GM19395 (cell line): ENCODE measurements at regions not wholly inside any gene's neighbourhood (a gene's known extent, or its start where the extent isn't known, plus 50 kb on each side); places are given as distances from the start of the nearest gene placed in this dataset.

ENCODE experiments used
- ATAC-seq: cut with Tn5 transposase; IDR thresholded peaks from one replicate; pipeline ENCODE4 v1.9.1; 2021; ENCODE audit warnings: mild to moderate bottlenecking, moderate library complexity; ENCODE audit not compliant: unreplicated experiment

DNA sequence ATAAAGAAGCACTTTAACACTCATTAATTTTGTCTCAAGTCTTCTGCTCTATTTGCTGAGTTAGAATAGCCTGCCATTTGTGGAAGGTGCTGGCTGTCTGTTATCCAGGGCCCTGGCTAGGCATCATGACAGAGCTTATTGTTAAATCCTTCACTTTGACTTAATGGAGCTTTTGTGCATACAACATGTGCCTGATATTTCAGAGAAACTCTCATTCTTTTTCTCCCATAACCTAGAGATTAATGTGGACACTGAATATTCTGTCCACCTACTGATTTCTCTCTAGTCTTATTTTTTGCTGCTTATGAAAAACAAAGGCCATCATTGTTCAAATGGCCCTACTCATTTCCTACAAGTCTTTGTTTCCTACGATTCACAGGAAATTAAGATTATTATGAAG, 383.1 kb upstream of the HTR2A start:
- no peak for ATAC-seq

DNA sequence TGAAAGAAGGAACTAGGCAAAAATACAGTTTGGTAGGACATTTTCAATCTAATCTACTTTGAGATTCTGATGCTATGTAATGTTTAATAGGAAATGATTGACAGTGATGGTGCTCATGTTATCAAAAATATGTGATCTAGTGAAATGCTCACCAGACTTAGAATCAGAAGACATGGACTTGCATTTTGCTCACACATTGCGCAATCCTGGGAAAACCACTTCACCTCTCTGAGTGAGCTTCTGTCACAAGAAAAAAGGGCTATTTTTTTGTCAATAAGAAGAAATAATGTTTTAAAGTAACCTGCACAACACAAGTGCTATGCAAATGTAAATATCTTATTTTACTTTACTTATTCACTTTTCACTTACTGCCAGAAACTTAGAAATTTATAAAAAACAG, 380.9 kb upstream of the HTR2A start:
- no peak for ATAC-seq

DNA sequence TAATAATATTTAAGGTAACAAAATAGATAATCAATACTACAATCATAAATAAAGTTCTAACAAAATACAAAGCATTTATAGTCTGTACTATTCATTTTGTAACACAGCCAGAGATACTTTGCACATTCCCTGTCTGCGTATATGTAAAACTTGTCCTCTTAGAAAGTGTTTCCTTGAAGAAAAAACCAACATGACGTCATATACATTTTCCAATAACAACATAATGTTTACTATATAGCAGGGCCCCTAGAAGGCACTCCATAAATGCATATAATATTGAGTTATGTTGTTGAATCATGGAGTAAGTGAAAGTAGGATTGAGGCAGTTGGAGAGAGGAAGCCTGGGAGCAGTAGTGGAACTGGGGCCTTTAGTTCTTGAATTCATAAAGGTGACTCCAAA, 371.4 kb upstream of the HTR2A start:
- ATAC-seq: no peak

DNA sequence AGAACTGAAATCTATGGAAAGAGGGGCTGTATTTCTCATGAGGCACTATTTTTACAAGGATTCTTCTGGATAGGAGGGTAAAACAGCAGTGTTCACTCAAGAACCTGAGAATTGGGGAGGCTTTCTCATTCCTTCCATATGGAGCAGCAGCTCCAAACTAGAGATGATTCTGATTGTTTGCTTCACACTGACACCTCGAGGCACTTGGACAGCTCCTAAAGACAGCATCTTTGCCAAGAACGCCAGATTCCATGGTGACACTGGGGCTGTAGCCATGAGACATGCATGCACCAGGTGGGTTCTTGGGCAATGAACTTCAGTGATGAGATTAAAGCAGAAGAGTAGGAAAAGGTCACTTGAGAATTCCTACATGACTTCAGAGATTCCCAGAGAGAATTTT, 361.5 kb upstream of the HTR2A start:
- ATAC-seq: no peak

DNA sequence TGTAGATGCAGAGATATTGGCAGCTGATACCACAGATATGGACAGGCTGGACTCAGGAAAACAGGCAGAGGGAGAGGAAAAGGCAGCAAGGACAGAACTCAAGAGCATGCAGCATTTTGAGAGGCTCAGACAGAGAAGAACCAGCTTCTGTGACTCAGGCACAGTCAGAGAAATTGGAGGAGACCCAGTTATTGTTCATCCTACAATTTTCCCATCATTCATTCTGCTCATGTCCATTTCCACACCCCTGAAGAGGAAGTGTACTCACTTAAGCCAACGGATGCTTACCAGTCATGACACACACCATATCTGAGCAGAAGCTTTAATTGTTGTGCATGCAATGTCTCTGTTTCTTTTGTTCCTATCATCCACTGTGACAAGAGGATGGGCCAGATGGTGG, 359.8 kb upstream of the HTR2A start:
- no peak for ATAC-seq

DNA sequence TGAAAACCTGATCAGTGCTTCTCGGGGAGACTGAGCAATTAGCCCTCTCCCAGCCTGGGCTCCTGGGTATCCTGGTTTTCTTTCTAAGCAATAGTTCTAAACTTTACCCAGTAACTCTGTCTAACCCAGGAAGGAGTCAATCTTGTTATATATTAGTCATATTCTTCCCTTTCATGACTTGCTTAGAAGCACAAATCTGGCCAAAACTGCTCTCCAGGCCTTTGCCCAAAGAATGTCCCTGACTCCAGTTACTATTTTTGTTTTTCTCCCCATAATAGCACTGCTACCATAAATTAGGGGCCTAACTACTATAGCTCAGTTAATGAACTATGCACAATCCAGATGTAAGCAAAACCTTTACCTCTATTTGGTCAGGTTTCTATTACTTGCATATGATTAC, 355.8 kb upstream of the HTR2A start:
- no peak for ATAC-seq

DNA sequence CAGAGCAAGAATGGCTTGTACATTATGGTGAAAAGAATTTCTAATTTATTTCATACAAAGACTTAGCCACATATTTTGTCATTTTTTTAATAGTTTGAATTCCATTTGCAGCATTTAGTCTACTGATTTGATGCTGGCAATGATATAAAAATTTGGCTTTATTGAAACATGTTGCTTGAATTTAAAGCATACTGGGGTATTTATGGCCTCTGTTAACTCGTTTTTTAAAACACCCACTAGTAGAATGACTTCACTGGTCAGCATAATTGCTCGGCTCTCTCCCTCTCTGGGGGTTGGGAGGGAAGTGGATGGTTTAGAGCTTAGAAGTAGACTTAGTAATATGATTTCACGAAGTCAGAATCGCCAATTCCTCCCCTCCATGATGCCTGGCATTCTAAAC, 354.9 kb upstream of the HTR2A start:
- no peak for ATAC-seq

DNA sequence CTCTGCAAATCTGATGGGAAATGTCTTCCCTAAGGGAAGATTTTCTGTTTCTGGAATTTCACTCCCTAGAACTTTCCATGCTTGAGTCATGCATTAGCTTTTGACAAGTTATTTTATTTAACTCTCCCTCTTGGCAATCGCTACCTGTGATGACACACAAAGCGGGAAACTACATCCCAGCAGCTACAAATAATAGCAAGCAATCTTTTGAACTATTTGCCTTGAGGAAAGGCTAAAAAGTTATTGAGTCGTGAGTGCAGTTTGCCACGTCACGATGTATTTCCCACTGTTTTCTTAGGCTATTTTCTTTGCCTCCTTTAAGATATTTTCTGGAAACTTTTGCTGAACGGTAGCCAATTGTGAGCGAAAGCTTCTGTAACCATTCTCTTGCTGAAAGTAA, 353.3 kb upstream of the HTR2A start:
- ATAC-seq: no peak

DNA sequence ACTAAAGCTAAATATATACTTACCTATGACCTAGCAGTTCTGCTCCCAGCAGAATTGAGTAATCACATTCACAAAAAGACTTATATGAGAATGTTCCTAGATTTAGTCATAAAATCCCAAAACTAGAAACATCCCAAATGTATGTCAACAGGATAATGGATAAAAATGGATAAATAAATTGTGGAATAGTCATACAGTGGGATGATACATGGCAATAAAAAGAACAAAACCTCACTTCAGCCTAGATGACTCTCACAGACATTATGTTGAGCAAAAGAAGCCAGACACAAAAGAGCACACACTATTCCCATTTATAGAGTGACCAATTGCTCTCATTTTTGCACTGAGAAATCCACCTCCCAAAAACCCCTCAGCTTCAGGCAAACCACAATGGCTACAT, 352.4 kb upstream of the HTR2A start:
- ATAC-seq: no peak

DNA sequence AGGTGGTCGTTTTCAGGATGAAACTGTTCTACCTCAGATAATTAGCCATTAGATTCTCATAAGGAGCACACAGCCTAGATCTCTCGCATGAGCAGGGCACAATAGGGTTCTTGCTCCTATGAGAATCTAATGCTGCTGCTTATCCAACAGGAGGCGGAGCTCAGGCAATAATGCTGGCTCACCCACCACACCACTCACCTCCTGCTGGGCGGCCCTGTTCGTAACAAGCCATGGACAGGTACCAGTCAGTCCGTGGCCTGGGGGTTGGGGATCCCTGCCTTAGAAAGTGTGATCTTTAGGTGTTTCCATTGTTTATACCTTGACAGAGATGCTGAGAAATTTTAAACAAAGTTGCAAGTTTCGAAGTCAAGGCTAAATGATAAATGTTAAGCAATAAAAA, 344.6 kb upstream of the HTR2A start:
- ATAC-seq: no peak

DNA sequence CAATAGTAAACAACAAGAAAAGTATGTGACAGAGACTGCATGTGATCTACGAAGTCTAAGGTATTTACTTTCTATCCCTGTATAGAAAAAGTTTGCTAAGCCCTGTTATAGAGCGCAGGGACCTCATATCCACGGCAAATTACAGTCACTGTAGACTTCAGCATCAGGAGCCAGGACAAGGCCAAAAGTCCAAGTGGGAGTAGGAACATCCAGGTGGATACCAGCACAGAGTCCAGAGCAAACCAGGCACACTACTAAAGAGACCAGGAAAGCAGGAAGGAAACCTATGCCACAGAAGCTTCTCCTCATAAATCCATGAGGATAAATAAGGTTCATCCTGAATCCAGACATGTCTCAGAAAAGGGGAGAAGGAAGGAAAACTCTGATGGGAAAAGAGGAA, 342.2 kb upstream of the HTR2A start:
- no peak for ATAC-seq

DNA sequence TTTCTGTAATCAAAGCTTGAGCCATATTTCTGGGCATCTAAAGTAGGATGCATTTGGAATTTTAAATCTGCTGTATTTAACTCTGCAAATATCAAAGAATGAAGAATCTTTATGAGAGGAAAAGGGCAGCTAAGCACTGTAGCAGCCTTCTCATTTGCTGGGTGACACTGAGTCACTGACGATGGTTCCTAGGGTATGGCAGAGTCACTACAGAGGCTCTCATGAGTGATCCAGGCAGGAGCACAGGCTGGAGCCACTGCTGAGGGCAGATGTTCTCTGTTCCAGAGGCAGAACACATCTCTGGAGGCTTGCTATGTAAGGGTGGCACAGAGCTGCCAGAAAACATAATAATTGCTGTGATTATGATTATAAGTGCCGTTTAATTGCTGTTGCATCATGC, 340.7 kb upstream of the HTR2A start:
- no peak for ATAC-seq

DNA sequence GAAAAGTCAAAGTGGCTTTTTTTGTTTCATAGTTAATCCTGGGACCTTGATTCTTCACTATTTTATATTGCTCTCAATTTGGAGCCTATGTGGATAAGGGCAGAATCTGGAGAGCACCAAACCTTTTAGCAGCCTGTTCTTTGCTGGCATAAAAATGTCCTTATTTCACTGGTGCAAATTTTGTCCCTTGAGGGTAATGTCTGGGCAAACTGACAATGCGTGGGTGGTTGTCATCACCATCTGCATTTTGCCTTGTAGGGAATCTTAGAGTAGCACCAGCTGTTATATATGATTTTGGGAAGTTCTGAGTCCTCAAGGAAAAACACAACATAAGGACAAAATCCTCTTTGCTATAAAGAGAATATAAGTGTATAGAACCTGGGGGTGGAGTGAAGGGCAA, 336.9 kb upstream of the HTR2A start:
- no peak for ATAC-seq

DNA sequence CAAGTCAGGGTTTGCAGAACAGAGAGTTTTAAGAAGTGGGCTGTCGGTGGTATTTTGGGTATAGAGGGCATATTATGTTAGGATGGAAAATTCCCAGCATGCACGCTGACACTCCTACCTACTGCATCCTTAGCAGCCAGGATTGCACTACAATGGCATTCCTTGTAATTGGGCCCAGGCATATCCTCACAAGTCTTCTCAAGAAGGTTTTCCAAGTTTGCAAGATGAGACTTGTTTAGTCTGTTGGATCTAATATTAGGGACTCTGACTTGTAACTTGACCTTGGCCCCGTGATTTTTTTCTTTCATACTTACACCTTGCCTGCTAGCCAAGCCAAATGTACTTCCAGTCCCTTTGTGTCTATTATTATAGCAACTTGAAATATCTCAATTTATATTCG, 335.7 kb upstream of the HTR2A start:
- no peak for ATAC-seq

DNA sequence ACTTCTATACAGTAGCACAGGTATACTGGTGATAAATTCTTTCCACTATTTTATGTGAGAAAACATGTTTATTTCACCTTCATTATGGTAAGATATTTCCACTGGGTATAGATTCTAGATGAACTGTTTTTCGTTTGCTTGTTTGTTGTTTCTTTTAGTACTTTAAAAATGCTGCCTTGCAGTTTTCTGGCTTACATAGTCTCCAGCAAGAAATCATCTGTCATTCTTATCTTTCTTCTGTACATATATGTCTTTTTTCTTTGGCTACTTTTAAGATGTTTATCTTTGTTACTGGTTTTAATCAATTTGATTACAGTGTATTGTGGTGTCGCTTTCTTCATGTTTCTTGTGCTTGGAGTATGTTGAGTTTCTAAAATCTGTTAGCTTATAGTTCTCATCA, 333.3 kb upstream of the HTR2A start:
- no peak for ATAC-seq

DNA sequence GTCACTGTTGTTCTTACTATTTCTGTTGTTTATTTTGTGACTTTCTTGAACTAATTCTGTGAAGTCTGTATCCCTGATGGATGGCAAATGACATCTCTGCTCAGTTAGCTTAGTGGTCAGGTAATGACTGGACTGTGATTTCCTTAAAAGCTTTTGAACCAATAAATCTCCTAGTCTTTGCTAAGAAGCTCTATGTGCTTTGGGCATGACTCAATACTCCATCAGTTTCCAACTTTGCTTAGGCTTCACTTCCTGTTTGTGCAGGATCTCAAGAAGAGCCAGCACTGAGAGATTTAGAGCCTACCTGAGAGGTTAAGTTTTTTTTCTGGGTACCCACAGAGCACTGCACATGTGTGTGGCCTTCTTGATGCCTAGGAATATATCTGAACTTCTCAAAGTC, 329.7 kb upstream of the HTR2A start:
- ATAC-seq: no peak

DNA sequence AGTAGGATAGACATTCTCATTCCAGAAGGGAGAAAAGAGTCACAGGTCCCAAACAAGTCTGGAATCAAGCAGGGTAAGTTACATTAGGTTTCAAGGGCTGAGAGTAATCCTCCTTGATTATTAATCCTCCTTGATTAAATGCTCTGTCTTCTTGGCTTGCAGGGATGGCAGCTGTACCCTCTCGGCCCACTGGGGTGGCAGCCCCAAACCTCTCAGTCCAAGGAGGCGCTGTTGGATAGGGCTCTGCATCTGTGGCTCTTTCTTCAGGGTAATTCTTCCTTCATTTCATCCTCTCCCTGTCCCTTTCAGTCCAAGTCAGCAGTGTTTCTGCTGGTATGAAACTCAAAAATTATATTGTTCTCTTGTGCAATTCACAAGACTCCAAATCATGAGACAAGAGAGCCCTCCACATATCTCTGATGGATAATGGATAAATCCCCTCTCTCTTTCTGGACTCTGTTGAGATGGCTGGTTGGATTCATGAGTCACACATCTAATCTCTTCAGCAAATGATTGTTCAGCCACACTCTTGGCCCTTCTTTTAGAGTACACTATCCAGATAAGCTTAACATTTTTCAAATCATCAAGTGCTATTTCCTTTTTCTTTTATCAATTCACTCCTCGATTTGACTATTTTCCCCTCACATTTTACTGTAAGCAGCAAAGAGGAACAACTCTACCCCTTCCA, 323.7 kb upstream of the HTR2A start:
- no peak for ATAC-seq

DNA sequence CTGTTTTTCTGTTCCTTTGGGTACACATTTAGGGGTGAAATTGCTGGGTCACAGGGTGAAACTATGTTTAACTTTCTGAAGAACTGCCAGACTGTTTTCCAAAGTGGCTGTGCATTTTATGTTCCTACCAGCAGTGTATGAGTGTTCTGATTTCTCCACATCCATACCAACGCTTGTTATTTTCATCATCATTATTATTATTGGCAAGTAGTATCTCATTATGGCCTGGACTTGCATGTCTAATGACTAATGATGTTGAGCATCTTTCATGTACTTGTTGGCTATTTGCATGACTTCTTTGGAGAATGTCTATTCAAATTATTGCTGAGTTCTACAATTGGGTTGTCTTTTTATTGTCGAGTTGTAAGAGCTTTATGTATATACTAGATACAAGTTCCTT, 321.8 kb upstream of the HTR2A start:
- no peak for ATAC-seq

DNA sequence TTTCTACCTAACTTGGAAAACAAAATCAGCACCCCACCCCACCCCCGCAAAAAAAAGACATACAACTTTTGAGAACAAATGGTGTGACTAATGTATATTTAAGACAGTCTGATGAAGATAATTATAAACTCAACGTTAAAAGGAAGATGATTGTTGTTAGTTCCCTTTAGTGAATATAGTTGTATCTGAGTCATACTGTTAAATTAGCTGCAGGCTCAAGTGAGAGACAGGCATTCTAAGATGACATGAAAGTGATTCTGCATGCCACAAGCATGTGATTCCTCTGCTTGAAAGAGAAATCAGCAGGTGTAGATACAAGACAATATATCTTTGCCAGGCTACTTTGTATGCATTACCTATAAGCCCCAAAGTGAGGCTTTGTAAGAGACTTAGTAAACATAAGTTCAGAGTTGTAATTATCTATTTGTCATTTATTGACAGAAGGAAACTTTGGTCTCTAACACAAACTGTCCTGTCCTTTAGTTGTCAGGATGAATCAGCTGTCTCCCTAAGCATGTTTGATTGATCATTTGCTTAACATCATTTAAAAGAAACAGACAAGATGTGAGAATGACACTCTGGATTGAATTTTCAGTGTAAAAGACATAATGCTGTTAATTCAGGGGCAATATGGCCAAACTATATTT, 319.4 kb upstream of the HTR2A start:
- ATAC-seq: peak; percentile 69

DNA sequence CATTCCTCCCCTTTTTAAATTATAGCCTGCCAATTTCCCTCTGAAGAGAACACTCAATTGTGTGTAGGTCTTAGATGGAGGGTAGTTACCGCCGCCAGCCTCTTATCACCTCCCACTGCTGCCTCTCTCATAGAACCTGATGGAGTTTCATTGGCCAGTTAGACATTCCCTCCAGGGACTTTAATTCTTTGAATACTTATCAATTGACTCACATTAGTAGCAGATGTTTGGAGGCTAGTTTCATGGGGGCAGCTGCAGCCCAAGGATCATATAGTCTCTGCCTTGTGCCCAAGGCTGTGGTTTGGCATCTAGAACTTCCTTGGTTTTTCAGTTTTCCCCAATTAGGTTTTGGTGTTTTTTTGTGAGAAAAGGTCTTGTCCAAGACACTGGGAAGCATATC, 318.9 kb upstream of the HTR2A start:
- ATAC-seq: no peak

DNA sequence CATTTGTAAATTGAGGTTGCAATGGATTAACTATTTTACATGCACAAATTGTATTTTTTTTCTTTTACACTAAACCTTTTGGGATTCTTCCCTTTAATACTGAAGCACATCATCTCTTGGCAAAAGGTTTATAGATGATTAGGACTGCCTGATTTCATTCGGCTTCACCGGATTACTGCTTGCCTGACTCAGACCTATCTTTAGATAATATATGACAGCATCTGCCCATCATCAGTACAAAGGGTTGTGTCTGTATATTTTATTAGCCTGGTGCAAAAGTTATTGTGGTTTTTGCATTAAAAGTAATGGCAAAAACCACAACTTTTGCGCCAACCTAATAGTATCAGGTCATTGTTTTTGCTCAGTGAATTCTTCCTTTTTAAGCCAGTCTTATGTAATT, 316.2 kb upstream of the HTR2A start:
- ATAC-seq: no peak

DNA sequence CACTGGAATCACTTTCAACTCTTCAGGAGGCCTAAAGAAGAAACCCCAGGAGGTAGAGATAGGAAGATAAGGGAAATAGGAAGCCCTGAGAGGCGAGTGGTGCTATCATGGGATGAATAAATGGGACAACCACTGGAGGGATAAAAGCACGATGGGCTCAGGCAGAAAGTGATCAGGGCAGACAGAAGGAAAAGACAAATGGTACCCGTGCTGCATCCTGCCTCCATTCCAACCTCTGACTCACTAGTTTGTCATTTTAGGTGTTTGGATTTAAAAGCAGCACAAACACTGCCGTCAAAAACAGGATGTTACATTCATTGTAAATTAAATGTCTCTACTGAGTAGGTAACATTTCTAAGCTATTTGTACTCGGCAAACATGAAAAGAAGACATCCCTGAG, 314.3 kb upstream of the HTR2A start:
- ATAC-seq: no peak

DNA sequence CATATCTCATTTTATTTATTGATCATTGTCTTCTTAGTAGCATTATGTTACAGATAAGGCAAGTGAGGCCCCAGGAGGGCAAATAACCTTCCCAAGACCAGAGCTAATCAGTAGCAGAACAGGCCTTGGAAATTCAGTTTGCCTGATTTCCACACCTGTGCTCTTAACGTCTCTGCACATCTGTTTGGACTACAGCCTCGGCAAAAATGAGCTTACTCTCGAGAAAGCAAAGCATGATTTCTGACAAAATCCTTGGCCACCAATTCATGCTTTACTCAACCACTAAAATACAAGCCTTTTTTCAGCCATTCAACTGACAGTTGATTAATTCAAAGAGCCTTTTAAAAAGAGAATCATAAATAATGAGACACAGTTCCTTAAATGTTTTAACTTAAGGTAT, 309.3 kb upstream of the HTR2A start:
- ATAC-seq: no peak
